ENCODE measurements at regions not wholly inside any gene's neighbourhood (a gene's known extent, or its start where the extent isn't known, plus 50 kb on each side); places are given as distances from the start of the nearest gene placed in this dataset.
"Not testable (repeated sequence)": the region's sequence is repeated elsewhere in the genome, so short reads cannot be mapped to it uniquely, and the experiment has no call there.

DNA sequence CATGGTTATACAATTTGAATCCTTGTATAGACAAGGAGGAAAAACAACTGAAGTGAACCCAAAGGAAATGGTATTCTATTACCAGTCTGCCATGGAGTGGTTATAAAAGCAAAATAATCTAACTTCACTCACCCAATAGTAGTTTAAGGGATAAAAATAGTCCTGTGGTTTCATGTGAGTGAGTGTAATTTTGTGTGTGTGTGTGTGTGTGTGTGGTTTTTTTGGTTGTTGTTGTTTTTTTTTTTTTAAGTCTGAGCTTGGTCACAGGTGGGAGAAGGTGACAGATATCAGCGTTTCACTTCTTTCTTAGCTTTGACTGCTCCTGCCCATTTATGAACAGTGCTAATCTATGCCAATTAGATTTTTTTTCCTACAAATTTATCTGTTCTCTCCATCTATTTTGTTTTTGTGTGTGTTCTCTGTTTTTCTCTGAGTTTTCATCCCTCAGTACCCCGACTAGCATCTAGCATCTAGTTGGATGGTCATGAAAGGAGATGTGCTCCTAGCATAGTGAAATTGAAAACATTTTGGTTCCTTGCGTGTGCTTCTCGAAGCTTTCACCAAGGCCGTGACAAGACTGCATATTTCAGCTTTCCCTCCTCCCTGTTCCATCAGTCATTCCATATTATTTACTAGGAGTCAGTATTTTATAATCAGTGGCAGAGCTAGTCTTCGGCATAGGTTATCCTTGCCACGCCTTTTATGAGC, 200.1 kb upstream of the DTNA start:
- no peaks in the 10 kb centered on the region for H3K36me3 ChIP-seq (ENCODE audit: control insufficient read depth, insufficient read depth, low read length, severe bottlenecking)
- no peak overlapping the region for H3K4me3 ChIP-seq (ENCODE audit: low read length)
- H3K27me3 ChIP-seq (replicated peaks; ENCODE audit: control insufficient read depth, insufficient read depth, low read length): no peaks in the 10 kb centered on the region
- DNase-seq (ENCODE audit: low read depth): no peak
- H3K9ac ChIP-seq (ENCODE audit: low read length): no peak overlapping the region
- H3K4me1 ChIP-seq (ENCODE audit: control insufficient read depth, insufficient read depth, low read length): peaks cover 18% of the 10 kb centered on the region
- H3K9me3 ChIP-seq (ENCODE audit: control insufficient read depth, low read length): no peaks in the 10 kb centered on the region

DNA sequence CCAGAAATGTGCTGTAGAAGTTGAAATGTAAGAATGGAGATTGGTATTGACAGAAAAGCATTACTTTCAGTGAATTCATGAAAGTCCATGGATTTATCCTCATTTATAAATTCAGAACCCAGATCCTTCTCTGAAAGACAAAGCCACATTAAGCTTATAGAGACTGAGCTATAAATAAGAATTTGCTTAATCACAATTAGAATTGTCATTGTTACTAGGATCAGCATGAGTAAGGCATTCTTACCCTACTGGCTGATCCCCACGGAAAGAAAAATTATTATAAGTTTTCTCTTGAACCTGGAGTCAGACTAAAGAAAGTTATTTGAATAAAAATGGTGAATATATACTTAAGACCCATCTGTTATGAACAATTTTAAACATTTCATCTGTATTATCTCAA, 199.2 kb upstream of the DTNA start:
- no peak overlapping the region for H3K4me3 ChIP-seq (ENCODE audit: low read length)
- H3K36me3 ChIP-seq (ENCODE audit: control insufficient read depth, insufficient read depth, low read length, severe bottlenecking): no peaks in the 10 kb centered on the region
- peaks cover 18% of the 10 kb centered on the region for H3K4me1 ChIP-seq (ENCODE audit: control insufficient read depth, insufficient read depth, low read length)
- H3K9me3 ChIP-seq (ENCODE audit: control insufficient read depth, low read length): no peaks in the 10 kb centered on the region
- no peak for DNase-seq (ENCODE audit: low read depth)
- H3K9ac ChIP-seq (ENCODE audit: low read length): no peak overlapping the region
- no peaks in the 10 kb centered on the region for H3K27me3 ChIP-seq (replicated peaks; ENCODE audit: control insufficient read depth, insufficient read depth, low read length)

DNA sequence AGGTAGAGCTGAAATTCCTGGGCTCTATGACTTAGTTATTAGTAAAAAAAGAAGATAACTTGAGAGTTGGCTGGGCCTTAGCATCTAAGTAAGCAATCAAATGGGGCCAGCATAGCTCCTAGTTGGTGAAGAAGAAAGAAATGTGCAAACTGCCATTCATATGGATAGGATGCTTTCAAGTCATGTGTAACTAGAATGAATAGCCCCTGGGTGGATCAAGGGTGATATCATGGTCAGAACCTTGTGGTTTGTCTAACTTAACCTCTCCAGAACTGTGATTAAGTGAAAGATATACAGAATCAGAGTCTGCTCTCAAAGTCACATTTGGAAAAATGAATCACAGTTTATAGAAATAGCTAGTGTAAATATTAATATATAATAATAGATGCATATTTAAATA, 198.7 kb upstream of the DTNA start:
- H3K27me3 ChIP-seq (replicated peaks; ENCODE audit: control insufficient read depth, insufficient read depth, low read length): no peaks in the 10 kb centered on the region
- no peaks in the 10 kb centered on the region for H3K9me3 ChIP-seq (ENCODE audit: control insufficient read depth, low read length)
- H3K4me1 ChIP-seq (ENCODE audit: control insufficient read depth, insufficient read depth, low read length): peaks cover 18% of the 10 kb centered on the region
- H3K36me3 ChIP-seq (ENCODE audit: control insufficient read depth, insufficient read depth, low read length, severe bottlenecking): no peaks in the 10 kb centered on the region
- no peak overlapping the region for H3K9ac ChIP-seq (ENCODE audit: low read length)
- no peak for DNase-seq (ENCODE audit: low read depth)
- H3K4me3 ChIP-seq (ENCODE audit: low read length): no peak overlapping the region

DNA sequence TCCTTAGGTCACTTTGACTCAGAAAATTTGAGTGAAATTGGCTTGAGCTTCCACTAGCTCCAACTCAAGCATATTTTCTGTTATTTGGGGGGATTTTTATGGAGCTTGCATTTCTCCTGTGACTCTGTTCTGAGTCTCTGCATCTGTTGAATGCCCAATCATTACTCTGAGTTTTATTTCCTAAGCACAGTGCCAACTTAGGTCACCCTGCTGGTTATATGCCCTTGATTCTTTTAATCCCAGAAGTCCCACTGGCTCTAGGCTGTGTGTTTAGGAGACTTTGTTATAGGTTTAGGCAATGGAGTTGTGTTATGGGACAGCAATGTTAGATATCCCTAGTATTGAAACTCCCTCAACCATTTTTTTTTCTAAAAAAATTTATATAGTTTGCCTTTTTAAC, 198.2 kb upstream of the DTNA start:
- Histone ChIP-seq H3K4me3 (ENCODE audit: low read length) (no peak overlapping the region), H3K4me1 (ENCODE audit: control insufficient read depth, insufficient read depth, low read length) (peaks cover 18% of the 10 kb centered on the region), H3K9me3 (ENCODE audit: control insufficient read depth, low read length) (no peaks in the 10 kb centered on the region), H3K36me3 (ENCODE audit: control insufficient read depth, insufficient read depth, low read length, severe bottlenecking) (no peaks in the 10 kb centered on the region), H3K9ac (ENCODE audit: low read length) (no peak overlapping the region), H3K27me3 (replicated peaks; ENCODE audit: control insufficient read depth, insufficient read depth, low read length) (no peaks in the 10 kb centered on the region)
- DNase-seq (ENCODE audit: low read depth): no peak

DNA sequence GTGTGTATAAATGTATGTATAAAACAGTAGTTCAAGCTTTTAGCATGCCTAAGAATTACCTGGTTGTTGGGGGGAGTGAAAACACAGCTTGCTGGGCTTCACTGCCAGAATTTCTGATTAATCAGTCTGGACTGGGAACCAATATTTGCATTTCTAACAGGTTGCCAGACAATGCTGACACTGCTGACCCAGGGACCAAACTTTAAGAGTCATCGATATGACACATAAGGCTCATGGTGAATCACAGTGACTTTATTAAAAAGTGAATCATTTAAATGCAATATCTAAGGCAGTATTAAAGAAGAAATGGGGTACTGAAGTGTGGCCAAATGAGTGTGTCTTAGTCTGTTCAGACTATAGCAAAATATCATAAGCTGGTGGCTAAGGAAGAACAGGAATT, 195.9 kb upstream of the DTNA start:
- H3K4me3 ChIP-seq (ENCODE audit: low read length): no peak overlapping the region
- peaks cover 18% of the 10 kb centered on the region for H3K4me1 ChIP-seq (ENCODE audit: control insufficient read depth, insufficient read depth, low read length)
- H3K9ac ChIP-seq (ENCODE audit: low read length): no peak overlapping the region
- no peaks in the 10 kb centered on the region for H3K9me3 ChIP-seq (ENCODE audit: control insufficient read depth, low read length)
- no peak for DNase-seq (ENCODE audit: low read depth)
- H3K36me3 ChIP-seq (ENCODE audit: control insufficient read depth, insufficient read depth, low read length, severe bottlenecking): no peaks in the 10 kb centered on the region
- H3K27me3 ChIP-seq (replicated peaks; ENCODE audit: control insufficient read depth, insufficient read depth, low read length): no peaks in the 10 kb centered on the region

DNA sequence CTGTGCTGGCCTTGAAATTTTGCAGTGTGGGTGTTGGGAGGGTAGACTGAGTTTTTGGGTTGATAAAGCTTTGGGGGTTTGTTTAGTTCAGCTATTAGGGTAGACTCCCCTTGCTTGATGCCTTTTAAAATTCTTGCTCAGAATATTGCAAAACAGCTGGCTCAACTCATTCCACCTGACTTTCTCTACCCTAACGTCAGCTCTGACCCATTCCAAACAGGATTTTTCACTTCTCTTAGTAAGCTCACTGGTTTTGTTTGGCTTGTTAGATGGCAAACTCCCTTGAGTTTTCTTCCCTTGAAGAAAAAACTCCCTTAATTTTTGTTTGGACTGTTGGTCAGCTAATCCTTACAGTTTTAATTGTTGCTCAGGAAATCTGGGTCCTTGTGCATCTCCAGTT, 195.1 kb upstream of the DTNA start:
- no peak overlapping the region for H3K9ac ChIP-seq (ENCODE audit: low read length)

DNA sequence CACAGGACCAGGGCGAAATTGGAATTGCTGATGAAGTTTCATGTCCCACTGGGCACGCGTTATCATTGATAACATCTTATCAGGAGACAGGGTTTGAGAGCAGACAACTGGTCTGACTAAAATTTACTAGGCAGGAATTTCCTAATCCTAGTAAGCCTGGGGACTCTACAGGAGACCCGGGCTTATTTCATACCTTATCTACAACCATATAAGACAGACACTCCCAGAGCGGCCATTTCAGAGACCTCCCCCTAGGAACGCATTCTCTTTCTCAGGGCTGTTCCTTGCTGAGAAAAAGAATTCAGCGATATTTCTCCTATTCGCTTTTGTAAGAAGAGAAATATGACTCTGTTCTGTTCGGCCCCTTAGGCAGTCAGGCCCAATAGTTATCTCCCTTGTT, 193.7 kb upstream of the DTNA start:
- H3K9ac ChIP-seq (ENCODE audit: low read length); DNase-seq (ENCODE audit: low read depth); H3K4me3 ChIP-seq (ENCODE audit: low read length); H3K9me3 ChIP-seq (ENCODE audit: control insufficient read depth, low read length); H3K36me3 ChIP-seq (ENCODE audit: control insufficient read depth, insufficient read depth, low read length, severe bottlenecking); H3K4me1 ChIP-seq (ENCODE audit: control insufficient read depth, insufficient read depth, low read length); H3K27me3 ChIP-seq (replicated peaks; ENCODE audit: control insufficient read depth, insufficient read depth, low read length): not testable (repeated sequence)

More for the DNA sequence above, 195.1 kb upstream of the DTNA start:
- Histone ChIP-seq H3K27me3 (replicated peaks; ENCODE audit: control insufficient read depth, insufficient read depth, low read length) (no peaks in the 10 kb centered on the region), H3K4me3 (ENCODE audit: low read length) (no peak overlapping the region), H3K9me3 (ENCODE audit: control insufficient read depth, low read length) (no peaks in the 10 kb centered on the region), H3K36me3 (ENCODE audit: control insufficient read depth, insufficient read depth, low read length, severe bottlenecking) (no peaks in the 10 kb centered on the region), H3K4me1 (ENCODE audit: control insufficient read depth, insufficient read depth, low read length) (peaks cover 11% of the 10 kb centered on the region)
- DNase-seq (ENCODE audit: low read depth): no peak

DNA sequence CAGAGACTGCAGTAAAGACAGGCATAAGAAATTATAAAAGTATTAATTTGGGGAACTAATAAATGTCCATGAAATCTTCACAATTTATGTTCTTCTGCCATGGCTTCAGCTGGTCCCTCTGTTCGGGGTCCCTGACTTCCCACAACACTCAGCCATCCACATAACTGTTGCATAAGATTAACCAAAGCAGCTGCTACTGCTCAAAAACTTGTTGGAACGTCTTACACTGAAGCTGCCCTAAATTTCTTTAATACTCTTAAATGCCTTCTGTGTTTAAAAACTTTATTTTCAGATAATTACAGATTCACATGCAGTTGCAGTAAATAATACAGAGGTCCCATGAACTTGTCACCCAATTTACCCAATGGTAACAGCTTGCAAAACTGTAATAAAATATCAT, 193.1 kb upstream of the DTNA start:
- H3K4me1 ChIP-seq (ENCODE audit: control insufficient read depth, insufficient read depth, low read length); H3K27me3 ChIP-seq (replicated peaks; ENCODE audit: control insufficient read depth, insufficient read depth, low read length); DNase-seq (ENCODE audit: low read depth); H3K9me3 ChIP-seq (ENCODE audit: control insufficient read depth, low read length); H3K4me3 ChIP-seq (ENCODE audit: low read length); H3K36me3 ChIP-seq (ENCODE audit: control insufficient read depth, insufficient read depth, low read length, severe bottlenecking); H3K9ac ChIP-seq (ENCODE audit: low read length): not testable (repeated sequence)

GRCh38 chr18:34521040-34521439, 189.1 kb upstream of the DTNA start:
- DNase-seq (ENCODE audit: low read depth): no peak
- no peak overlapping the region for H3K9ac ChIP-seq (ENCODE audit: low read length)
- H3K4me3 ChIP-seq (ENCODE audit: low read length): no peak overlapping the region
- no peaks in the 10 kb centered on the region for H3K36me3 ChIP-seq (ENCODE audit: control insufficient read depth, insufficient read depth, low read length, severe bottlenecking)
- H3K9me3 ChIP-seq (ENCODE audit: control insufficient read depth, low read length): no peaks in the 10 kb centered on the region
- H3K4me1 ChIP-seq (ENCODE audit: control insufficient read depth, insufficient read depth, low read length): no peaks in the 10 kb centered on the region
- H3K27me3 ChIP-seq (replicated peaks; ENCODE audit: control insufficient read depth, insufficient read depth, low read length): no peaks in the 10 kb centered on the region

DNA sequence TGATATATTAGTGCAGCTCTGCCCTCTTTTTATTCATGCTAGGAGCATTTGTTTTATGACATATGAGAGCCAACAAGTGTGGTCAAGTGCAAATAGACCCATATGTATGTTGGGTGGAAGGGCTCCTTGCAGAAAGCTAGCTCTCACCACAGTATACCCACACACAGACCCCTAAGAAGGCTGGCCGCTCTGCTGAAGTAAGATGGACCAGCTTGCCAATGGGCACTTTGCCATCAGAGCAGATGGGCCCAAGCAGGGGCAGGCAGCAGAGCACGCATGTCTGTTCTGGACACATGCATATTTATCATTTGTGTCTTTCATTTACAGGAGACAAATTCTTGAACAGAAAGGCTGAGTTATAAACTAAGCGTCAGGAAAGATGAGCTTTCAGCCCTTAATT, 187.5 kb upstream of the DTNA start:
- Histone ChIP-seq H3K4me3 (ENCODE audit: low read length) (no peak overlapping the region), H3K9me3 (ENCODE audit: control insufficient read depth, low read length) (no peaks in the 10 kb centered on the region), H3K4me1 (ENCODE audit: control insufficient read depth, insufficient read depth, low read length) (no peaks in the 10 kb centered on the region), H3K9ac (ENCODE audit: low read length) (no peak overlapping the region), H3K27me3 (replicated peaks; ENCODE audit: control insufficient read depth, insufficient read depth, low read length) (no peaks in the 10 kb centered on the region), H3K36me3 (ENCODE audit: control insufficient read depth, insufficient read depth, low read length, severe bottlenecking) (no peaks in the 10 kb centered on the region)
- no peak for DNase-seq (ENCODE audit: low read depth)

GRCh38 chr18:34525244-34525643, 184.9 kb upstream of the DTNA start:
- no peak overlapping the region for H3K4me3 ChIP-seq (ENCODE audit: low read length)
- no peaks in the 10 kb centered on the region for H3K36me3 ChIP-seq (ENCODE audit: control insufficient read depth, insufficient read depth, low read length, severe bottlenecking)
- H3K27me3 ChIP-seq (replicated peaks; ENCODE audit: control insufficient read depth, insufficient read depth, low read length): no peaks in the 10 kb centered on the region
- H3K4me1 ChIP-seq (ENCODE audit: control insufficient read depth, insufficient read depth, low read length): no peaks in the 10 kb centered on the region
- DNase-seq (ENCODE audit: low read depth): no peak
- no peak overlapping the region for H3K9ac ChIP-seq (ENCODE audit: low read length)
- no peaks in the 10 kb centered on the region for H3K9me3 ChIP-seq (ENCODE audit: control insufficient read depth, low read length)

GRCh38 chr18:34528177-34528576, 181.9 kb upstream of the DTNA start:
- no peaks in the 10 kb centered on the region for H3K4me1 ChIP-seq (ENCODE audit: control insufficient read depth, insufficient read depth, low read length)
- no peaks in the 10 kb centered on the region for H3K9me3 ChIP-seq (ENCODE audit: control insufficient read depth, low read length)
- DNase-seq (ENCODE audit: low read depth): no peak

More at GRCh38 chr18:34528177-34528576, 181.9 kb upstream of the DTNA start:
- H3K27me3 ChIP-seq (replicated peaks; ENCODE audit: control insufficient read depth, insufficient read depth, low read length): no peaks in the 10 kb centered on the region
- no peaks in the 10 kb centered on the region for H3K36me3 ChIP-seq (ENCODE audit: control insufficient read depth, insufficient read depth, low read length, severe bottlenecking)
- H3K9ac ChIP-seq (ENCODE audit: low read length): no peak overlapping the region
- H3K4me3 ChIP-seq (ENCODE audit: low read length): no peak overlapping the region

All from adipocyte (in vitro differentiated cells).